ENCODE measurements at regions not wholly inside any gene's neighbourhood (a gene's known extent, or its start where the extent isn't known, plus 50 kb on each side); places are given as distances from the start of the nearest gene placed in this dataset.
A peak's percentile ranks its signal among the peaks of the same experiment; 100 is the strongest.

- no peak for ATAC-seq
- WGBS (ENCODE audit: low lambda C conversion rate): 22% methylated on average over 5 of the region's 5 CpGs
- BruUV-seq (replicated peaks): no TSS peak
- Histone ChIP-seq H3K4me3 (replicated peaks in 1 of 3; ENCODE audit: insufficient read depth in 1 of 3, low read depth in 2 of 3, low read length in 3 of 3) (no peak overlapping the region), H3K36me3 (replicated peaks in 1 of 2; ENCODE audit: control insufficient read depth in 1 of 2, insufficient read depth in 2 of 2, low read length in 2 of 2) (no peaks in the 10 kb centered on the region), H3K4me1 (ENCODE audit: insufficient read depth, low read length) (peaks cover 31% of the 10 kb centered on the region), H3K9ac (ENCODE audit: insufficient read depth, low read depth, low read length) (no peak overlapping the region), H3K9me3 (ENCODE audit: low read length) (peaks cover 7% of the 10 kb centered on the region; the same call in 1 of the 2 replicates), H2AFZ (ENCODE audit: low read length) (no peak overlapping the region), H3K27ac (ENCODE audit: extremely low read length, insufficient read depth, low read length) (no peak overlapping the region), H3K4me2 (ENCODE audit: low read depth, low read length) (no peak overlapping the region), H3K79me2 (ENCODE audit: insufficient read depth, low read length) (no peaks in the 10 kb centered on the region), H3K27me3 (ENCODE audit: control insufficient read depth in 1 of 2, insufficient read depth in 2 of 2, low read length in 2 of 2) (peaks cover 5 to 28% of the 10 kb centered on the region in 2 experiments; a peak in 3 of 5 replicates), H4K20me1 (ENCODE audit: insufficient read depth, low read length) (no peaks in the 10 kb centered on the region)
- POLR2A ChIA-PET: no interaction called here
- DNase-seq (ENCODE audit: low spot score): no peak
- TF ChIP-seq, protein P1, sequence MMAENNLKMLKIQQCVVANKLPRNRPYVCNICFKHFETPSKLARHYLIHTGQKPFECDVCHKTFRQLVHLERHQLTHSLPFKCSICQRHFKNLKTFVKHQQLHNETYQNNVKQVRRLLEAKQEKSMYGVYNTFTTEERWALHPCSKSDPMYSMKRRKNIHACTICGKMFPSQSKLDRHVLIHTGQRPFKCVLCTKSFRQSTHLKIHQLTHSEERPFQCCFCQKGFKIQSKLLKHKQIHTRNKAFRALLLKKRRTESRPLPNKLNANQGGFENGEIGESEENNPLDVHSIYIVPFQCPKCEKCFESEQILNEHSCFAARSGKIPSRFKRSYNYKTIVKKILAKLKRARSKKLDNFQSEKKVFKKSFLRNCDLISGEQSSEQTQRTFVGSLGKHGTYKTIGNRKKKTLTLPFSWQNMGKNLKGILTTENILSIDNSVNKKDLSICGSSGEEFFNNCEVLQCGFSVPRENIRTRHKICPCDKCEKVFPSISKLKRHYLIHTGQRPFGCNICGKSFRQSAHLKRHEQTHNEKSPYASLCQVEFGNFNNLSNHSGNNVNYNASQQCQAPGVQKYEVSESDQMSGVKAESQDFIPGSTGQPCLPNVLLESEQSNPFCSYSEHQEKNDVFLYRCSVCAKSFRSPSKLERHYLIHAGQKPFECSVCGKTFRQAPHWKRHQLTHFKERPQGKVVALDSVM (CRISPR knock-in tag; IDR thresholded peaks at IDR 0.05): peak; percentile 82
- TF ChIP-seq MIXL1 (CRISPR knock-in tag; IDR thresholded peaks at IDR 0.05) (no peak), CEBPG (CRISPR knock-in tag; IDR thresholded peaks at IDR 0.05) (0 out of 2 replicates have a peak, but pooled peaks have one; percentile 22), ZFP90 (CRISPR knock-in tag; IDR thresholded peaks at IDR 0.05; ENCODE audit: borderline replicate concordance) (peak; percentile 69; the same call in 1 of the 2 replicates), ZNF33A (CRISPR knock-in tag; IDR thresholded peaks at IDR 0.05; ENCODE audit: borderline replicate concordance) (no peak), KLF6 (CRISPR knock-in tag; IDR thresholded peaks at IDR 0.05) (no peak), CEBPB (IDR thresholded peaks at IDR 0.05; ENCODE audit: borderline replicate concordance, low read depth, low read length) (peak; percentile 64; the same call in 1 of the 2 replicates), DPF2 (CRISPR knock-in tag; IDR thresholded peaks at IDR 0.05; ENCODE audit: borderline replicate concordance, low read depth) (no peak), TEF (CRISPR knock-in tag; IDR thresholded peaks at IDR 0.05) (no peak)
- TF ChIP-seq, protein P2, sequence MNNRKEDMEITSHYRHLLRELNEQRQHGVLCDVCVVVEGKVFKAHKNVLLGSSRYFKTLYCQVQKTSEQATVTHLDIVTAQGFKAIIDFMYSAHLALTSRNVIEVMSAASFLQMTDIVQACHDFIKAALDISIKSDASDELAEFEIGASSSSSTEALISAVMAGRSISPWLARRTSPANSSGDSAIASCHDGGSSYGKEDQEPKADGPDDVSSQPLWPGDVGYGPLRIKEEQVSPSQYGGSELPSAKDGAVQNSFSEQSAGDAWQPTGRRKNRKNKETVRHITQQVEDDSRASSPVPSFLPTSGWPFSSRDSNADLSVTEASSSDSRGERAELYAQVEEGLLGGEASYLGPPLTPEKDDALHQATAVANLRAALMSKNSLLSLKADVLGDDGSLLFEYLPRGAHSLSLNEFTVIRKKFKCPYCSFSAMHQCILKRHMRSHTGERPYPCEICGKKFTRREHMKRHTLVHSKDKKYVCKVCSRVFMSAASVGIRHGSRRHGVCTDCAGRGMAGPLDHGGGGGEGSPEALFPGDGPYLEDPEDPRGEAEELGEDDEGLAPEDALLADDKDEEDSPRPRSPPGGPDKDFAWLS (CRISPR knock-in tag; IDR thresholded peaks at IDR 0.05; ENCODE audit: borderline replicate concordance): no peak
- no peak for FAIRE-seq
- in situ Hi-C loops (cut with HindIII; ENCODE audit: extremely low pct_ligation_motif_present, low pct_unique_long_range_greater_than_20kb) (no loop called here), intact Hi-C loops (cut with micrococcal nuclease; ENCODE audit: unreplicated experiment) (no loop called here)
- CTCF ChIA-PET (ENCODE audit: low intra/inter-chr PET ratio, low total read pairs): no interaction called here
Measured at GRCh38 chr1:22371408-22371807, 80.2 kb upstream of the ZBTB40 start.

Measured in HepG2 (cell line).